Activated CD4-positive, alpha-beta T cell treated with anti-CD3 and anti-CD28 coated beads, Interleukin-2, amount 10 ng/mL, durations not matched to agents 24 days and 14 days (primary cell): ENCODE measurements at regions not wholly inside any gene's neighbourhood (a gene's known extent, or its start where the extent isn't known, plus 50 kb on each side); places are given as distances from the start of the nearest gene placed in this dataset.

ENCODE experiments used
- DNase-seq: peaks from one replicate; pipeline ENCODE4 v3.0.0; 2022
- H3K27ac Mint-ChIP-seq: one replicate; pipeline ENCODE4 v1.8.0; 2022; ENCODE audit warnings: mild to moderate bottlenecking, mixed read lengths
- H3K27me3 Mint-ChIP-seq: one replicate; pipeline ENCODE4 v1.8.0; 2022; ENCODE audit warnings: mixed read lengths
- H3K36me3 Mint-ChIP-seq: one replicate; pipeline ENCODE4 v1.8.0; 2022; ENCODE audit warnings: low read depth, mild to moderate bottlenecking, mixed read lengths
- H3K4me1 Mint-ChIP-seq: one replicate; pipeline ENCODE4 v1.8.0; 2021; ENCODE audit warnings: mixed read lengths
- H3K4me3 Mint-ChIP-seq: one replicate; pipeline ENCODE4 v1.8.0; 2022; ENCODE audit warnings: mild to moderate bottlenecking, moderate library complexity, mixed read lengths
- H3K9me3 Mint-ChIP-seq: one replicate; pipeline ENCODE4 v1.8.0; 2021; ENCODE audit warnings: mixed read lengths
- intact Hi-C: fragments of 100-400 bp; cut with micrococcal nuclease; formaldehyde crosslinking; loops from one replicate; pipeline ENCODE4 v1.15.1; 2023

DNA sequence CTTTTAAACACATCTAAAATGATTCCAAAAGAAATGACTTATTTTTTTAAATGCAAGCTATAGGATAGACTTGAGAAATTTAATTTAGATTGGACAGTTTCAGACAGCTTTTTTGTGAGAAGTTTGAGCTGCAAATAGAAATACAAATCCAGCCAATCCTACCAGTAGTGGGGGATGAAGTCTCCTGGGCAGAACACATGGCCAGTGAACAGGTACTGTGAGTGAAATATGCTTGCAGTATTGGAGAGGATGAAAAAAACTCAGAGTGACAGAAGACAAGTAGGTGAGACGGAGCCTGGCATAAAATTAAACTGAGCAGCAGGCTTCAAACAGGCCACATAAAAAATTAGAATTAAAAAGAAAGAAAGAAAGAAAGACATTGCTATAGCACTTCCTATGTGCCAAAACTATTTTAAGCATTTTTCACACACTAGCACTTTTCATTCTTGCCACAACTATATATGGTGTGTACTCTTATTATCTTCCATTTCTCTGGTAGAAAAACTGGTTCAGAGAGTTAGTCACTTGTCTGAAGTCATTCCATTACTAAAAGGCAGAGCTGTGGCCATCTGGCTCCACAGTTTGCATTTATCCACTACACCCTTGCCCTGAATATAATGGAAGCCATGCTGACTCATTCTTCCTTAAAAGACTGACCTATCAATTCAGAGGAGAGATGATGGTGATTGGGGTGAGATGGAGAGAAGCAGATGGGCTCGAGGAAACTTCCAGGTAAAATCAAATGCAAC lies 310.2 kb upstream of the CTNND2 start:
- no peak overlapping the region for H3K27ac Mint-ChIP-seq
- DNase-seq: no peak
- H3K4me3 Mint-ChIP-seq: no peak overlapping the region
- no peaks in the 10 kb centered on the region for H3K9me3 Mint-ChIP-seq
- no peaks in the 10 kb centered on the region for H3K36me3 Mint-ChIP-seq
- intact Hi-C loops: no loop called here
- no peaks in the 10 kb centered on the region for H3K27me3 Mint-ChIP-seq
- no peaks in the 10 kb centered on the region for H3K4me1 Mint-ChIP-seq

DNA sequence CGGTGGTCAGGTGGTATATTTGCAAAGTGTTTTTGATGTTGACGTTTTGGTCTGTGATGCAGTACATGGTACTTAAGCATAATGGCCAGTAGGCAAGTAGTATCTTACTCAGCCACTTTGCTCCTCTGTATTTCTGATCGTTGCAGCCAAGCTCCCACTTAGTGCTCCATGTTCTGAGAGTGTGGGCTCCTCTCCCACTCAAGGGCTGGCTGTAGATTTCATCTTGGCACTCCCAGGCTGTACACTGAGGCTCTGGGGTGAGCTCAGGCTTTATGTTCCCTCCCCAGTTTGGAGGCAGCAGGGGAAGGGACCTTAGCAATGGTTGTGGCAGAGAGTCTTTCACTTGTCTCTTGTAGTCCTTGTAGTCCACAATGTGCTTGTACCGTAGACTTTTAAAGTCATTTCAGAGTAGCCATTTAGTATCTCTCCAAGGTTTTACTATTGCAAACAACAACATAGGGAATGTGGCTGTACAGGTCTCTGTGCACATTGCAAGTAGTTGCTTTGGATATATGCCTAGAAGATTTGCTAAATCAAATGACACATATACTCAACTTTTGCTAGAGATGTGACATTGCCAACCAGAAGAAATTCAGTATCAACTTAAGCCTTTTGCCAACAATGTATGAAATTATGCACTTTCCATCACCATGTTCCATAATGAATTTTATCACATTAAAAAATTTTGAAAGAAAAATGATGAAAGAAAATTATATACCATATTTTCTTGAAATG lies 304.3 kb upstream of the CTNND2 start:
- H3K4me1 Mint-ChIP-seq: no peaks in the 10 kb centered on the region
- no peaks in the 10 kb centered on the region for H3K36me3 Mint-ChIP-seq

DNA sequence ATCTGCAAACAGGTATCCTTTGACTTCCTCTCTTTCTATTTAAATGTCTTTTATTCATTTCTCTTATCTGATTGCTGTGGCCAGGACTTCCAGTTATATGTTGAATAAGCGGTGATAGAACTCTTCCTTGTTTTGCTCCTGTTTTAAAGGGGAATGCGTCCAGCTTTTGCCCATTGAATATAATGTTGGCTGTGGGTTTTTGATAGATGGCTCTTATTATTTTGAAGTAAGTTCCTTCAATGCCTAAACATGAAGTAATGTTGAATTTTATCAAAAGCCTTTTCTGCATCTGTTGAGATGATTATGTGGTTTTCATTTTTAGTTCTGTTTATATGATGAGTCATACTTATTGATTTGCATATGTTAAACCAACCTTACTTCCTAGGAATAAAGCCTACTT lies 300.5 kb upstream of the CTNND2 start:
- intact Hi-C loops: no loop called here
- no peaks in the 10 kb centered on the region for H3K36me3 Mint-ChIP-seq
- H3K4me3 Mint-ChIP-seq: no peak overlapping the region
- H3K9me3 Mint-ChIP-seq: peaks cover 9% of the 10 kb centered on the region
- H3K27ac Mint-ChIP-seq: no peak overlapping the region
- no peaks in the 10 kb centered on the region for H3K27me3 Mint-ChIP-seq
- H3K4me1 Mint-ChIP-seq: no peaks in the 10 kb centered on the region
- no peak for DNase-seq

More for the DNA sequence above, 304.3 kb upstream of the CTNND2 start:
- Mint-ChIP-seq H3K4me3 (no peak overlapping the region), H3K27me3 (no peaks in the 10 kb centered on the region), H3K9me3 (peaks cover 9% of the 10 kb centered on the region), H3K27ac (no peak overlapping the region)
- intact Hi-C loops: no loop called here
- DNase-seq: no peak

DNA sequence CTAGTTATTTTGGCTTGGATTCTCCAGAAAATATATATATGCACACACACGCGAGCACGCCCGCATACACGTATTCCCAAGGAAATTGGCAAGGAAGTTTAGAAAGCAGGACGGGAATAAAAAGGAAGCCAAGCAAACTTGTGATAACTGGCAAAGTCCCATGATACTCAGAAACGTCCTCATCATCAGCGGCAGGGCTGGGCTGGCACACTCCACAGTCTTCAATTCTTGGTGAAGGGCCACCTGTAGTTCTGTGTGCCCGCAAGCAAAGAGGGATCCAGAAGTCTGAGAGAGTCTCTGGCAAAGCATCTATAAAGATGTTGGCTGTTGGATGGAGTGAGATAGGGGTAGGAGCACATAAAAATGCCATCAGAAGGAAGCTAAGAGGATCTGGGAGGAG lies 289.3 kb upstream of the CTNND2 start:
- Mint-ChIP-seq H3K4me1 (no peaks in the 10 kb centered on the region), H3K36me3 (no peaks in the 10 kb centered on the region), H3K9me3 (peaks cover 10% of the 10 kb centered on the region), H3K27me3 (no peaks in the 10 kb centered on the region), H3K27ac (no peak overlapping the region), H3K4me3 (no peak overlapping the region)
- no peak for DNase-seq
- intact Hi-C loops: no loop called here

DNA sequence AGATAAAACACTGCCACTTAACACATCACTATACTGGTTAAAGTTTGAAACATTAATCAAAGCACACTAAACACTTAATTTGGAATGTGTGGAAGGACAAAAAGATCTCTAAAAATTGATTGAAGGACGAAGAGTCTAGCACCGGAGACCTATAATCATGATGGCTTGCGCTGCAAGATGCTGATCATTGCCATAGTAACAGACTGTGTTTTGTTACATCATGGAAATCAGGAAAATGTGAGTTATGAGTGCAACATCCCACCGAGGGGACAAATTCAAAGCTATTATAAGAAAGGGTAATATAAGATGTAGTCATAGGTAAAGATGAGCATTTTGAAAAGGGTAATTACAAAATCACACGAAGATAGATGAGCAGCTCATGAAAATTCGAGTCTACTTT lies 278.8 kb upstream of the CTNND2 start:
- Mint-ChIP-seq H3K27ac (no peak overlapping the region), H3K36me3 (no peaks in the 10 kb centered on the region), H3K27me3 (no peaks in the 10 kb centered on the region), H3K4me3 (no peak overlapping the region), H3K9me3 (no peaks in the 10 kb centered on the region), H3K4me1 (no peaks in the 10 kb centered on the region)
- DNase-seq: no peak
- intact Hi-C loops: no loop called here

DNA sequence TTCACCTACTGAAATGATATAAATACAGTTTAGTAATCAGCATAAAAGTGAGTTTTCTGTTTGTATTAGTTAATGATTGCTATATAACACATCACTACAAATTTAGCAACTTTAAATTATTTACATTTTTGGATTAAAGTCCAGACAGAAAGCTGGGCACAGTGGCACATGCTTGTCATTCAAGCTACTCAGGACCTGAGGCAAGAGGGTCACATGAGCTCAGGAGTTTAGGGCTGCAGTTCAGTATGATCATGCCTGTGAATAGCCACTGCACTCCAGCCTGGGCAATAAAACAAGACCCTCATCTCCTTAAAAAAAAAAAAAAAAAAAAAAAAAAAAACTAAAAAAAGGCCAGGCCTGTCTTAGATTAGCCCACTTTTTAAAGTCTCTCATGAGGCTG lies 273.6 kb upstream of the CTNND2 start:
- Mint-ChIP-seq H3K36me3 (no peaks in the 10 kb centered on the region), H3K27me3 (no peaks in the 10 kb centered on the region), H3K4me1 (no peaks in the 10 kb centered on the region), H3K4me3 (no peak overlapping the region), H3K9me3 (no peaks in the 10 kb centered on the region), H3K27ac (no peak overlapping the region)
- intact Hi-C loops: no loop called here
- no peak for DNase-seq

DNA sequence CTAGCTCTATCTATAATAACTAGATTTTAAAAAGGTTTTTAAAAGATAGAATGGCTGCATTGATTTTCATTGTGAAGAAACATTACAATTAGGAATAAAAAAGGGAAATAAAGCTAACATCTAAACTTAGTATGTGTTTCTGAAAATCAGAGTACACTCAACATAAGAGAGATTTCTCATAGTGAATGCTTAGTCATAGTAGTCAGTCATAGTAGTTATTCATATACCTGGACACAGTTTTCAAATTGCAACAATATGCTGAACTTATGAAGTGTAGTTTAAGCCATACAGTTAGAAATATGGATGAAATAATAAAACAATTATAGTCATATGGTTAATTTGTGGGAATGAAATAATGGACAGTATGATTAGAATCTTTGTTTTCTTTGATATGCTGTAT lies 273.0 kb upstream of the CTNND2 start:
- Mint-ChIP-seq H3K4me1 (no peaks in the 10 kb centered on the region), H3K4me3 (no peak overlapping the region), H3K36me3 (no peaks in the 10 kb centered on the region), H3K27me3 (no peaks in the 10 kb centered on the region), H3K9me3 (no peaks in the 10 kb centered on the region), H3K27ac (no peak overlapping the region)
- intact Hi-C loops: no loop called here
- no peak for DNase-seq

DNA sequence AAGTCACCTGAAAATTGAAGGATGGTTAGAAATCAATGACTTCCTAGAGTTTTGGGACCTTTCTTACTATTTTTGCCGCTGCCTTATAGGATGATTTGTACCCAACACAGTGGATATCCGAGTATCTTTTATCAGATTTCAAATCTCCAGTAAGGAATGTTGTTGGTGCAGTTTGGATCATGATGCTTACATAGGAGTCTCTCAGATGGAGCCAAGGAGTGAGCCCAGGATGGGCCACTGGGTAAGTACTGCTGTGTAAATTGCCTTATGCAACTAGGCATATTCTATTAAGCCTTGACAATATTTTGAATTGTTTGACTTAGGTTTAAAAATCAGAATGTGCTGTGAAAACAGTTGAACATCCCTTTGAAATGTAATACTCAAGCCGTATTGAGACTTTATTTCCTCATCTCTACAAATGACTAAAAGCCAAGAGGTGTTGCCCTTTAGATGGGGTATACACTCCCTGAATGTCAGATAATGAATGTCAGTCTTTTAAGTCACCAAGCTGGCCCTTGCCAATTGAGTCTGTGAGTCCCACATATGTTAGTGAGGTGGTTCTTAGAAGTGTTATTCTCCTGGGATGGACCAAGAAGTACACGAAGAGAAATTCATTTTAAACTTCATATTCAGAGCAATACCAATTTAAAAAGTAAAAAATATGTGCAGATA lies 271.8 kb upstream of the CTNND2 start:
- Mint-ChIP-seq H3K36me3 (no peaks in the 10 kb centered on the region), H3K4me1 (no peaks in the 10 kb centered on the region), H3K9me3 (no peaks in the 10 kb centered on the region), H3K27ac (no peak overlapping the region), H3K4me3 (no peak overlapping the region), H3K27me3 (no peaks in the 10 kb centered on the region)
- no peak for DNase-seq
- intact Hi-C loops: no loop called here

DNA sequence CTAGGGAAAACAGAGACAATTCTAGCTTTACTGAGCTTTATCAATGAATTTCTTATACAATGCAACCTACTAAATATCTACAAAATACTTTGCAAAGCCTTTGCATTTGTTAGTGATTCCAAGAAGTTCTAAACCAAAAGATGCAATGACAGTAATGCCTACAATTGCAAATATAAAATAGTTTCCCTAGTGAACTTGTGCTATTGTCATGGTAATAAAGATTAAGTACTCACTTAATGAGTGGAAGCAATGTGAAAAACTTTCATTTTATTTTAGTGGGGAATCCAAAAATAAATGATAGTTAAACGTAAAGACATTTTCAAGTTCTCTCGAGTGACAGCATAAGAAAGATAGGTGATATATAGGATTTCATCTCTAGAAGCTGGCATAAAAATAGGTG lies 270.5 kb upstream of the CTNND2 start:
- Mint-ChIP-seq H3K27me3 (no peaks in the 10 kb centered on the region), H3K36me3 (no peaks in the 10 kb centered on the region), H3K9me3 (no peaks in the 10 kb centered on the region), H3K4me3 (no peak overlapping the region), H3K27ac (no peak overlapping the region), H3K4me1 (no peaks in the 10 kb centered on the region)
- DNase-seq: no peak
- intact Hi-C loops: no loop called here

DNA sequence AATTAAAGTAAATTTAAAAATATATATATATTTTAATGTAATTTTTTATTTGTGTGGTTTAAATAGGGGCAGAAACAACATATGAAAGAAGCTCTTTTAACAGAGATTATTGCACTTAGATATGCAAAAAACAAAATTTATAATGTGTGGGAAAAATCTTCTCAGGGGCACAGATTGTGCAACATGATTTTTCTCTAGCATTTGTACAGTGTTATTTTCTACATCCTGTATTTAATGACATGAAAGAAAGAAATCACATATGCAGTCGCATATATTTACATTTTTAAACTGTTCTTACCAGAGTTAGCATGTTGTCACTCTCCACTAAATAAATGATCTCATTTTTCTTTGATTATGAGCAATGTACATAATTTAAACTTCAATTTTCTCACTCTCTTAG lies 265.3 kb upstream of the CTNND2 start:
- intact Hi-C loops: no loop called here

DNA sequence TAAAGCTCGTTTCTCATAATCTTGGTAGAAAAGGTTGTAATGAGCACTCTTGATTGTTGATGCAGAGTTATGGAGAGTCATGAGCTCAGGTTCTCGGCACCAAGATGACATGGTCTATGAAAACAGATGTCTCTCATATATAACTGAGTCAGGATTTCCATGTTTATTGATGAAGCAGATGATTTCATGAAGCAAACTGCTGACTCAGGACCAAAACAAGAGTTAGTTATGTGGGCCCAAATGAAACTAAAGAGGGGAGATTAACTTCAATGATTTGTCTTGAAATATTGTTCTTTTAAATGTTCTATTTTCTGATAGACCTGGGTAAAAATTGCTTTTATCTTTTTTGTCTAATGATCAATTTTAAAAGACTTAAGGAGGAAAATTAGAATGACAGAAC lies 258.6 kb upstream of the CTNND2 start:
- intact Hi-C loops: no loop called here
- H3K27me3 Mint-ChIP-seq: no peaks in the 10 kb centered on the region
- H3K4me1 Mint-ChIP-seq: no peaks in the 10 kb centered on the region
- no peak overlapping the region for H3K27ac Mint-ChIP-seq
- H3K36me3 Mint-ChIP-seq: no peaks in the 10 kb centered on the region
- H3K4me3 Mint-ChIP-seq: no peak overlapping the region
- DNase-seq: no peak
- no peaks in the 10 kb centered on the region for H3K9me3 Mint-ChIP-seq

More for the DNA sequence above, 265.3 kb upstream of the CTNND2 start:
- no peak for DNase-seq
- H3K4me3 Mint-ChIP-seq: no peak overlapping the region
- H3K27me3 Mint-ChIP-seq: no peaks in the 10 kb centered on the region
- H3K27ac Mint-ChIP-seq: no peak overlapping the region
- H3K9me3 Mint-ChIP-seq: no peaks in the 10 kb centered on the region
- no peaks in the 10 kb centered on the region for H3K4me1 Mint-ChIP-seq
- H3K36me3 Mint-ChIP-seq: no peaks in the 10 kb centered on the region

DNA sequence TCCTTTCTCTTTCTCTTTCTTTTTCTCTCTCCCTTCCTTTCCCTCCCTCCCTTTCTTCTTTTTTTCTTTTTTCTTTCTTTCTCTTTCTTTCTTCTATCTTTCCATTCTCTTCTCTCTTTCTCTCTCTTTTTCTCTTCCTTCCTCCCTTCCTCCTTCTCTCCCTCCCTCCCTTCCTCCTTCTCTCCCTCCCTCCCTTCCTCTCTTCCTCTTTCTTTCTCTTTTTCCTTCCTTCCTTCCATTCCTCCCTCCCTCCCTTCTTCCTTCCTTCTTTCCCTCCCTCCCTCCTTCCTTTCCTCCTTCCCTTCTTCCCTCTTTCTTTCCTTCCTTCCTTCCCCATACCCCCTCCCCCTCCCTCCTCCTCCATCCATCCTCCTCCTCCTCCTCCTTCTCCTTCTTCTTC lies 243.3 kb upstream of the CTNND2 start:
- Mint-ChIP-seq H3K9me3 (peaks cover 3% of the 10 kb centered on the region), H3K27me3 (no peaks in the 10 kb centered on the region), H3K4me3 (no peak overlapping the region), H3K4me1 (no peaks in the 10 kb centered on the region), H3K36me3 (no peaks in the 10 kb centered on the region), H3K27ac (no peak overlapping the region)
- intact Hi-C loops: no loop called here
- no peak for DNase-seq

DNA sequence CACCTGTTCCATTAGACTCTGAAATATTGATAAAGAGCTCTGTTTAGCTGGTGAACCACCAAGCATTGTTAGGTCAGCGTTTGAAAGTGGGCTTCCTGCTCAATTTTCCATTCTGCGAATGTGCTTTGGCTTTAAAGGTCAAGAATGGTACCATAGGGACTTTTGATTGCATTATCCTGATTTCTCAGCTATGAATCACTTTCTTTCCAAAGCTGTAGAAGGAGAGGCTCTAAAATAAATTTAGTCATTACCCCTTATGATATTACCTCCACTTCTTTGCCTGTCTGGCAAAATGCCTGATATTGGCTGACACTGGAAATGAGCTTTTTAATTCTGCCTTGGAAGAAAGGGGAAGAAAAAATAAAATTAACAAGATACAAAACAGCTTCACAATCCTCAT lies 237.2 kb upstream of the CTNND2 start:
- H3K36me3 Mint-ChIP-seq: no peaks in the 10 kb centered on the region
- H3K27me3 Mint-ChIP-seq: no peaks in the 10 kb centered on the region
- no peak overlapping the region for H3K27ac Mint-ChIP-seq
- intact Hi-C loops: no loop called here
- no peak overlapping the region for H3K4me3 Mint-ChIP-seq
- no peak for DNase-seq
- peaks cover 9% of the 10 kb centered on the region for H3K9me3 Mint-ChIP-seq
- no peaks in the 10 kb centered on the region for H3K4me1 Mint-ChIP-seq

DNA sequence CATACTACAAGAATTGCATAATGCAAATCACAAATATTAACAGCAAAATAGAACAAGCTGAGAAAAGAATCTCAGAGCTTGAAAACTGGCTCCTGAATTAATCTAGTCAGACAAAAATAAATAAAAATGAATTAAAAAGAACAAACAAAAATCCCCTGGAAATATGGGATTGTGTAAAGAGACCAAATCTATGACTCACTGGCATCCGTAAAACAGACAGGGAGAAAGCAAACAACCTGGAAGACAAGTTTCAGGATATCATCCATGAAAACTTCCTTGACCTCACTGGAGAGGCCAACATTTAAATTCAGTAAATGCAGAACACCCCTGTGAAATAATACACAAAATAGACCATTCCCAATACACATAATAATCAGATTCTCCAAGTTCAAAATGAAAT lies 229.3 kb upstream of the CTNND2 start:
- no peaks in the 10 kb centered on the region for H3K36me3 Mint-ChIP-seq
- no peak overlapping the region for H3K27ac Mint-ChIP-seq
- DNase-seq: no peak
- H3K4me3 Mint-ChIP-seq: no peak overlapping the region
- H3K27me3 Mint-ChIP-seq: no peaks in the 10 kb centered on the region
- no peaks in the 10 kb centered on the region for H3K4me1 Mint-ChIP-seq
- H3K9me3 Mint-ChIP-seq: peaks cover 32% of the 10 kb centered on the region
- intact Hi-C loops: no loop called here
